Lower lobe of right lung (tissue), 2 donors: ENCODE measurements at regions not wholly inside any gene's neighbourhood (a gene's known extent, or its start where the extent isn't known, plus 50 kb on each side); places are given as distances from the start of the nearest gene placed in this dataset.

Source experiments
- ATAC-seq, 2 donors: fragments of 200-7000 bp; cut with Tn5 transposase; one replicate each; pipeline ENCODE4 v1.9.1; 2020 to 2022; ENCODE audit warnings: mild to moderate bottlenecking in 2 of 2, moderate library complexity in 2 of 2
- DNase-seq: peaks from one replicate; pipeline ENCODE4 v3.0.0-alpha.2; 2020
- H3K27ac ChIP-seq: fragments of 200-600 bp; one replicate; pipeline ENCODE4 v1.8.0; 2022
- H3K27me3 ChIP-seq: fragments of 200-600 bp; one replicate; pipeline ENCODE4 v1.8.0; 2022; ENCODE audit warnings: low read depth
- H3K36me3 ChIP-seq: fragments of 200-600 bp; one replicate; pipeline ENCODE4 v1.8.0; 2022; ENCODE audit warnings: mild to moderate bottlenecking
- H3K4me1 ChIP-seq: fragments of 200-600 bp; one replicate; pipeline ENCODE4 v1.8.0; 2022
- H3K4me3 ChIP-seq: fragments of 200-600 bp; one replicate; pipeline ENCODE4 v1.8.0; 2022; ENCODE audit warnings: mild to moderate bottlenecking
- H3K9me3 ChIP-seq: fragments of 200-600 bp; one replicate; pipeline ENCODE4 v1.8.0; 2022
- intact Hi-C: fragments of 100-400 bp; cut with DNase I; formaldehyde crosslinking; loops from one replicate; pipeline ENCODE4 v1.11.0; 2022
- TF ChIP-seq, protein P1 (sequence below): fragments of 200-600 bp; IDR thresholded peaks from one replicate; pipeline ENCODE4 v1.8.0; 2022; ENCODE audit warnings: antibody characterized with exemption, mild to moderate bottlenecking
- donor health status: DM: no; HTN: yes; CAD: no; lungs with severe emphysema.

DNA sequence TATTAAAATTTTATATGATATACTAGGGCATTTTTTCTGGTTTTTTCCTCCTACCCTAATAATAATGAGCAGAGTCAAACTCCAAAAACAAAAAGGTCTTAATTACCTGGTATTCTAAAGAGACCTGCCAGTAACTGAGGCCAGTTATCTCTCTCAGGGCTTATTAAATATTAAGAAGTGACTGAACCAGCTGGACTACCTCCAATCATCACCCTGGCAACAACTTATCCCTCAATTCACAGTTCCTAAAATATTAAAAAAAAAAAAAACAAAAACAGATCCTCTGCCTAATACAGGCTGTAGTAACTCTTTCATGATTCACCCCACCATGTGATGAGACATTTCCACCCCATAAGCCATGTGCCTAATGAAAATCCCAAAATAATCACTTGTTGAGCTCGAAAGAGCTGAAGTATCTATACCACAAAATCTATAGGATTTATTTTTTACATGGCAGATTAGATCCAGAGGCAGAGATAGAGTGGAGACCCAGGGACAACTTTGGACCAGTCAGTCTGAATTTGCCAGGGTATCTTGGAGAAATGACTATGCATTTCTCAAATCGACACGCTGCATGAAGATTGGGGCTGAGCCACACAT lies 698.0 kb downstream of the FAT4 start:
- intact Hi-C loops, result no loop called here
- Histone ChIP-seq H3K27me3 (no peaks in the 10 kb centered on the region), H3K4me3 (no peak overlapping the region), H3K36me3 (no peaks in the 10 kb centered on the region), H3K27ac (no peak overlapping the region), H3K9me3 (peaks cover 7% of the 10 kb centered on the region), H3K4me1 (no peaks in the 10 kb centered on the region)
- ATAC-seq, result no peak
- no peak for DNase-seq
- TF ChIP-seq, protein P1, sequence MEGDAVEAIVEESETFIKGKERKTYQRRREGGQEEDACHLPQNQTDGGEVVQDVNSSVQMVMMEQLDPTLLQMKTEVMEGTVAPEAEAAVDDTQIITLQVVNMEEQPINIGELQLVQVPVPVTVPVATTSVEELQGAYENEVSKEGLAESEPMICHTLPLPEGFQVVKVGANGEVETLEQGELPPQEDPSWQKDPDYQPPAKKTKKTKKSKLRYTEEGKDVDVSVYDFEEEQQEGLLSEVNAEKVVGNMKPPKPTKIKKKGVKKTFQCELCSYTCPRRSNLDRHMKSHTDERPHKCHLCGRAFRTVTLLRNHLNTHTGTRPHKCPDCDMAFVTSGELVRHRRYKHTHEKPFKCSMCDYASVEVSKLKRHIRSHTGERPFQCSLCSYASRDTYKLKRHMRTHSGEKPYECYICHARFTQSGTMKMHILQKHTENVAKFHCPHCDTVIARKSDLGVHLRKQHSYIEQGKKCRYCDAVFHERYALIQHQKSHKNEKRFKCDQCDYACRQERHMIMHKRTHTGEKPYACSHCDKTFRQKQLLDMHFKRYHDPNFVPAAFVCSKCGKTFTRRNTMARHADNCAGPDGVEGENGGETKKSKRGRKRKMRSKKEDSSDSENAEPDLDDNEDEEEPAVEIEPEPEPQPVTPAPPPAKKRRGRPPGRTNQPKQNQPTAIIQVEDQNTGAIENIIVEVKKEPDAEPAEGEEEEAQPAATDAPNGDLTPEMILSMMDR, result no peak

DNA sequence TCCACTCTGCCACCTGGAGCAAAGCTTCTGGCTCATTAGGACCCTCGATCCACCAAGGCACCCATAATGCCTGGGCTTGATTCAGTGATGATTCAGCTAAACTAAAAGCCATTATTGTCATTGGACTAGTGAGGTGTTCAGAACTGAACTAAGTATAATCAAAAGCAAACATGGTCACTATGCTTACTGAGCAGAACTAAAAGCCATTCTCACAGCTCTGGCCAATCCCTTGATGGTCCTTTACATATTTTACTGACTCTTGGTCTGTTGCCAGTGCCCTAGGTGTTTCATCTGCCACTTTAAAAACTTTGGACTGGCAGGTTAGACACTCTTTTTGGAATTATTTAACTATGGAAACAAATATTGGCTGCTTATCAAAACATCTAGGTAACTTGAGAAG lies 703.5 kb downstream of the FAT4 start:
- Histone ChIP-seq H3K27ac (no peak overlapping the region), H3K36me3 (no peaks in the 10 kb centered on the region), H3K27me3 (no peaks in the 10 kb centered on the region), H3K4me1 (no peaks in the 10 kb centered on the region), H3K9me3 (no peaks in the 10 kb centered on the region), H3K4me3 (no peak overlapping the region)
- TF ChIP-seq, protein P1, result no peak
- intact Hi-C loops, result no loop called here
- ATAC-seq (peak; percentile 44 to 55), DNase-seq (no peak)

DNA sequence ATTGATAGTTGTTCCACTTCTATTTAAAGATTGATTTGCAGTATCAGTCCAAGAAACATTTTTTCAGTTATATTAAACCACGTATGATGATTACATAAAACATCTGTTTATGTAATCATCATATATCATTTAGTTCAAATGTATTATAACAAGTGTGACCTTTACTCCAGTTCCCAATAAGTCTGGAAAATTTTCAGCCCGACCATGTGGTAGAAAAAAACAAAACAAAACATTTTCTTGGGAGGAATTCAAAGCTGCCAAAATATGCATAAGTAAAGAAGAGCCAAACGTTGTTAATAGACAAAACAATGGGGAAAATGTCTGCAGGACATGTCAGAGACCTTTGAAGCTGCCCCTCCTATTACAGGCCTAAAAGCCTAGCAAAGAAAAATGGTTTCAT lies 709.1 kb downstream of the FAT4 start:
- intact Hi-C loops, result no loop called here
- Histone ChIP-seq H3K9me3 (no peaks in the 10 kb centered on the region), H3K4me3 (no peak overlapping the region), H3K27ac (no peak overlapping the region), H3K36me3 (no peaks in the 10 kb centered on the region), H3K4me1 (no peaks in the 10 kb centered on the region), H3K27me3 (no peaks in the 10 kb centered on the region)
- ATAC-seq (no peak), DNase-seq (no peak)
- TF ChIP-seq, protein P1, result no peak

DNA sequence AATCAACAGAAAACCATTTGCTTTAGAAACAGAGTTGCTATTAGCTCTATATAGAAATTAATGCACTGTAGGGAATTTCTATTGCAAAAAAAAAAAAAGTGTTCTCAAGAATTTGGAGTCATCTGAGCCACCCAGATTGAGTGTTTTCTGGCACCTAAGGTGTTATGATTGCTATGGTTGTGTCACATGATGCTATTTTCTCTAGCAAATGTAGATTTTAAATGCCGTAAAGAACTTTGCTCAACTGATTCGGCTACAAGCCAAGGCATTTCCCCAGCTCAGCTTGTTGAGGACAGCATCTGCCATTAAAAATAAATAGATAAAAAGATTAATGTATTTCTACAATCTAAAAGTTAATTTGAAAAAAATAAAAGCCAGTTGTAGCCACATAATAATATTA lies 712.8 kb downstream of the FAT4 start:
- Histone ChIP-seq H3K4me1 (no peaks in the 10 kb centered on the region), H3K27me3 (no peaks in the 10 kb centered on the region), H3K36me3 (no peaks in the 10 kb centered on the region), H3K9me3 (no peaks in the 10 kb centered on the region), H3K4me3 (no peak overlapping the region), H3K27ac (no peak overlapping the region)
- TF ChIP-seq, protein P1, result no peak
- DNase-seq, result no peak
- intact Hi-C loops, result no loop called here
- ATAC-seq, result no peak

DNA sequence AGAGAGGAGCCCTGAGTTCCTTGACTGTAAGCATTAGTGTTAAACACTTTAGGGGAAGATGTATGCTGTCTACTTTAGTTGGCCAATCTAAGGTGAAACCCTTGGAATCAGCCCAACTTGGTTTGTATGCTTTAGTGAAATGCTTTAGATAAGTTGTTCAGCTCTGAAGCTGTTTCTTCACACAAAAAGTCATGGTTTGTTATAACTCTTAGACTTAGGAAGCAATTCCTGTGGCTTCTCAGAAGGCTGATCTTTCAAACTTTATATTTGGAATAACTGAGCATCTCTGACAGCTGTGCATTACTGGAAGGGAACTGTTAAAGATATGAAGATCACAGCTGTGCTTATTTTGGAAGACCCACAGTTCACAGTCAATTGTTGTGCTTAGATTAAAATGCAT lies 714.1 kb downstream of the FAT4 start:
- no peak overlapping the region for H3K4me3 ChIP-seq
- no peaks in the 10 kb centered on the region for H3K4me1 ChIP-seq
- intact Hi-C loops, result no loop called here
- no peaks in the 10 kb centered on the region for H3K36me3 ChIP-seq
- ATAC-seq, result no peak
- H3K27me3 ChIP-seq, result no peaks in the 10 kb centered on the region
- TF ChIP-seq, protein P1, result no peak
- no peak overlapping the region for H3K27ac ChIP-seq
- no peak for DNase-seq
- no peaks in the 10 kb centered on the region for H3K9me3 ChIP-seq

DNA sequence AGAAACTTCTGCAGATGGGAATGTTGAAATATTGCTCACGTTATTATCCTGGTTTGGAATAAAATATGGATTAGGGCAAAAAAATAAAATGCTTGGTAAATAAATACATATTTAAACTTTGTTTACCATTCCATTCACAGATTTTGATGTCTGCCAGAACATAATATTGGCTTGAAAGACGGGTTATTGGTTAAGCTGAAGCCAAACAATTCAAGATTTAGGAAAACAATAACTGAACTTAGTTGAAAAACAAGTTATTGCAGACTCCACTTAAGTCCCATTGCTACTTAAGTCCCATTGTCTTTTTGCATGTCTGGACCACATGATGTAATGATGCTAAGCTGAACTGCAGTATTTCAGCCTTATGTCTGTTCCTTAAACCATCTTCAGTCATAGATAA lies 722.5 kb downstream of the FAT4 start:
- TF ChIP-seq, protein P1, result no peak
- Histone ChIP-seq H3K4me3 (no peak overlapping the region), H3K4me1 (no peaks in the 10 kb centered on the region), H3K27me3 (no peaks in the 10 kb centered on the region), H3K9me3 (no peaks in the 10 kb centered on the region), H3K36me3 (no peaks in the 10 kb centered on the region), H3K27ac (no peak overlapping the region)
- no peak for ATAC-seq
- intact Hi-C loops, result no loop called here
- DNase-seq, result no peak
